Activated CD4-positive, alpha-beta memory T cell treated with anti-CD3 and anti-CD28 coated beads for 36 hours (primary cell): ENCODE measurements at regions not wholly inside any gene's neighbourhood (a gene's known extent, or its start where the extent isn't known, plus 50 kb on each side); places are given as distances from the start of the nearest gene placed in this dataset.

Experiments
- CTCF ChIA-PET: fragments of 350-600 bp; sonication (Branson Sonifier 250); formaldehyde crosslinking; loops from one replicate; lab custom pipeline; 2021; ENCODE audit warnings: antibody characterized with exemption, inconsistent platforms; lab: Charles Lee
- POLR2A ChIA-PET: fragments of 350-600 bp; sonication (Branson Sonifier 250); formaldehyde crosslinking; loops from one replicate; lab custom pipeline; 2021; ENCODE audit warnings: antibody characterized with exemption; lab: Charles Lee
- DNase-seq: peaks from one replicate; pipeline ENCODE4 v3.0.0-alpha.2; 2020
- H3K27ac Mint-ChIP-seq: one replicate; pipeline ENCODE4 v1.8.0; 2021; ENCODE audit warnings: mixed read lengths
- H3K27me3 Mint-ChIP-seq: one replicate; pipeline ENCODE4 v1.8.0; 2021; ENCODE audit warnings: mixed read lengths
- H3K36me3 Mint-ChIP-seq: one replicate; pipeline ENCODE4 v1.8.0; 2021; ENCODE audit warnings: mixed read lengths
- H3K4me1 Mint-ChIP-seq: one replicate; pipeline ENCODE4 v1.8.0; 2021; ENCODE audit warnings: low read depth, mixed read lengths
- H3K4me3 Mint-ChIP-seq: one replicate; pipeline ENCODE4 v1.8.0; 2021; ENCODE audit warnings: mild to moderate bottlenecking, mixed read lengths
- H3K9me3 Mint-ChIP-seq: one replicate; pipeline ENCODE4 v1.8.0; 2021; ENCODE audit warnings: mixed read lengths
- intact Hi-C: fragments of 100-400 bp; cut with micrococcal nuclease; formaldehyde crosslinking; loops from one replicate; pipeline ENCODE4 v1.15.1; 2023

- H3K4me3 Mint-ChIP-seq: no peak overlapping the region
- no peaks in the 10 kb centered on the region for H3K36me3 Mint-ChIP-seq
- no peaks in the 10 kb centered on the region for H3K27me3 Mint-ChIP-seq
- H3K27ac Mint-ChIP-seq: no peak overlapping the region
- peak; percentile 57 for DNase-seq
- no peaks in the 10 kb centered on the region for H3K4me1 Mint-ChIP-seq
- CTCF ChIA-PET: interaction anchor here (0.7 to 1.7 kb wide), 5 partner anchors 13 to 283 kb away, joined by 3 to 7 read pairs (median 3); no protein-coding TSS in a partner anchor
- POLR2A ChIA-PET: no interaction called here
- no peaks in the 10 kb centered on the region for H3K9me3 Mint-ChIP-seq
- intact Hi-C loops: loop anchor here (1.0 to 5.0 kb wide), 3 partner anchors 81 to 716 kb away; no protein-coding TSS in a partner anchor
Measured at GRCh38 chr6:153231048-153231646, 100.1 kb upstream of the RGS17 start.

GRCh38 chr6:153218184-153218792, 87.2 kb upstream of the RGS17 start:
- Mint-ChIP-seq H3K9me3 (no peaks in the 10 kb centered on the region), H3K4me3 (no peak overlapping the region), H3K36me3 (no peaks in the 10 kb centered on the region), H3K27me3 (no peaks in the 10 kb centered on the region), H3K4me1 (no peaks in the 10 kb centered on the region), H3K27ac (no peak overlapping the region)
- no peak for DNase-seq
- ChIA-PET POLR2A (no interaction called here), CTCF (interaction anchor here (1.3 kb wide), 1 partner anchor 13 kb away, joined by 5 read pairs; no protein-coding TSS in a partner anchor)
- intact Hi-C loops: no loop called here

- no peaks in the 10 kb centered on the region for H3K4me1 Mint-ChIP-seq
- ChIA-PET CTCF (no interaction called here), POLR2A (no interaction called here)
- no peaks in the 10 kb centered on the region for H3K27me3 Mint-ChIP-seq
- H3K36me3 Mint-ChIP-seq: no peaks in the 10 kb centered on the region
- intact Hi-C loops: no loop called here
- no peak overlapping the region for H3K27ac Mint-ChIP-seq
- H3K9me3 Mint-ChIP-seq: no peaks in the 10 kb centered on the region
- no peak overlapping the region for H3K4me3 Mint-ChIP-seq
- DNase-seq: no peak
Measured at GRCh38 chr6:153216789-153217188, 85.7 kb upstream of the RGS17 start.

- ChIA-PET POLR2A (no interaction called here), CTCF (no interaction called here)
- intact Hi-C loops: no loop called here
- H3K27ac Mint-ChIP-seq: no peak overlapping the region
- no peak overlapping the region for H3K4me3 Mint-ChIP-seq
- DNase-seq: no peak
- no peaks in the 10 kb centered on the region for H3K27me3 Mint-ChIP-seq
- no peaks in the 10 kb centered on the region for H3K4me1 Mint-ChIP-seq
- no peaks in the 10 kb centered on the region for H3K36me3 Mint-ChIP-seq
- H3K9me3 Mint-ChIP-seq: no peaks in the 10 kb centered on the region
Measured at GRCh38 chr6:153215242-153215641, 84.2 kb upstream of the RGS17 start.

- no peaks in the 10 kb centered on the region for H3K36me3 Mint-ChIP-seq
- ChIA-PET POLR2A (no interaction called here), CTCF (no interaction called here)
- H3K4me3 Mint-ChIP-seq: no peak overlapping the region
- no peaks in the 10 kb centered on the region for H3K4me1 Mint-ChIP-seq
- no peaks in the 10 kb centered on the region for H3K9me3 Mint-ChIP-seq
- no peak overlapping the region for H3K27ac Mint-ChIP-seq
- intact Hi-C loops: no loop called here
- no peaks in the 10 kb centered on the region for H3K27me3 Mint-ChIP-seq
- DNase-seq: no peak
Measured at GRCh38 chr6:153214436-153214835, 83.4 kb upstream of the RGS17 start.

GRCh38 chr6:153210083-153210482, 79.0 kb upstream of the RGS17 start:
- Mint-ChIP-seq H3K36me3 (no peaks in the 10 kb centered on the region), H3K4me1 (no peaks in the 10 kb centered on the region), H3K9me3 (no peaks in the 10 kb centered on the region), H3K4me3 (no peak overlapping the region), H3K27ac (no peak overlapping the region), H3K27me3 (no peaks in the 10 kb centered on the region)
- no peak for DNase-seq
- ChIA-PET CTCF (no interaction called here), POLR2A (no interaction called here)
- intact Hi-C loops: no loop called here

GRCh38 chr6:153208706-153209105, 77.6 kb upstream of the RGS17 start:
- ChIA-PET POLR2A (no interaction called here), CTCF (no interaction called here)
- Mint-ChIP-seq H3K27me3 (no peaks in the 10 kb centered on the region), H3K27ac (no peak overlapping the region), H3K4me1 (no peaks in the 10 kb centered on the region), H3K4me3 (no peak overlapping the region), H3K9me3 (no peaks in the 10 kb centered on the region), H3K36me3 (no peaks in the 10 kb centered on the region)
- DNase-seq: no peak
- intact Hi-C loops: no loop called here

- Mint-ChIP-seq H3K4me3 (no peak overlapping the region), H3K9me3 (no peaks in the 10 kb centered on the region), H3K4me1 (no peaks in the 10 kb centered on the region), H3K27me3 (no peaks in the 10 kb centered on the region), H3K36me3 (no peaks in the 10 kb centered on the region), H3K27ac (no peak overlapping the region)
- CTCF ChIA-PET: no interaction called here
- POLR2A ChIA-PET: no interaction called here
- intact Hi-C loops: no loop called here
- DNase-seq: no peak
Measured at GRCh38 chr6:153207617-153208016, 76.5 kb upstream of the RGS17 start.

GRCh38 chr6:153207006-153207405, 75.9 kb upstream of the RGS17 start:
- ChIA-PET CTCF (no interaction called here), POLR2A (no interaction called here)
- no peak overlapping the region for H3K27ac Mint-ChIP-seq
- H3K4me3 Mint-ChIP-seq: no peak overlapping the region
- H3K36me3 Mint-ChIP-seq: no peaks in the 10 kb centered on the region
- intact Hi-C loops: no loop called here
- no peaks in the 10 kb centered on the region for H3K9me3 Mint-ChIP-seq
- no peaks in the 10 kb centered on the region for H3K27me3 Mint-ChIP-seq
- no peaks in the 10 kb centered on the region for H3K4me1 Mint-ChIP-seq
- no peak for DNase-seq

GRCh38 chr6:153192943-153193885, 62.1 kb upstream of the RGS17 start:
- H3K36me3 Mint-ChIP-seq: no peaks in the 10 kb centered on the region
- no peaks in the 10 kb centered on the region for H3K9me3 Mint-ChIP-seq
- H3K4me1 Mint-ChIP-seq: no peaks in the 10 kb centered on the region
- ChIA-PET CTCF (no interaction called here), POLR2A (no interaction called here)
- H3K4me3 Mint-ChIP-seq: no peak overlapping the region
- no peak overlapping the region for H3K27ac Mint-ChIP-seq
- intact Hi-C loops: no loop called here
- H3K27me3 Mint-ChIP-seq: no peaks in the 10 kb centered on the region
- no peak for DNase-seq

GRCh38 chr6:153183925-153184324, 52.8 kb upstream of the RGS17 start:
- H3K9me3 Mint-ChIP-seq: peaks cover 11% of the 10 kb centered on the region
- ChIA-PET POLR2A (no interaction called here), CTCF (no interaction called here)
- H3K4me1 Mint-ChIP-seq: no peaks in the 10 kb centered on the region
- no peak overlapping the region for H3K27ac Mint-ChIP-seq
- H3K36me3 Mint-ChIP-seq: no peaks in the 10 kb centered on the region
- no peak for DNase-seq
- no peak overlapping the region for H3K4me3 Mint-ChIP-seq
- intact Hi-C loops: no loop called here
- no peaks in the 10 kb centered on the region for H3K27me3 Mint-ChIP-seq
